ENCODE measurements at regions not wholly inside any gene's neighbourhood (a gene's known extent, or its start where the extent isn't known, plus 50 kb on each side); places are given as distances from the start of the nearest gene placed in this dataset.

DNA sequence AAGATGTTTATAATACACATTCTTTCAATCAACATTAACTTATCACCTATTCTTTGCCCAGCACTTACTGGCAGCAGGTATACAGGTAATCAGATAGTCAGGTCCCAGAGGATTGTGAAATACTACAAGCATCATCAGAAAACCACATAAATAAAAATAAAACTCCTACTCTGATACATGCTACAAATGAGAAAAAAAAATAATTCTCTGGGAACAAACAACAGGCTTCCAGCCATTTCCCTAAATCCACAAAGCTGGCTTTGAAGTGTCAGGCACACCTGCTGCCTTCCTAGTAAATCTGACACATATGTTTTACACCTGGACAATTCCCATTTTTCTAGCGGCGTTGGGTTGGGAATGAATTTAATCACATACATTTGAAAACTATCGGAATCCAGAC is 384.5 kb upstream of the CDH4 start:
- no peak overlapping the region for H2AFZ ChIP-seq (ENCODE audit: low read length)
- no peak overlapping the region for H2BK5ac ChIP-seq (ENCODE audit: low read depth, low read length)
- no peak overlapping the region for H3K4me2 ChIP-seq (ENCODE audit: insufficient read depth in 1 of 2, low read depth in 2 of 2, low read length in 2 of 2)
- H3K18ac ChIP-seq (ENCODE audit: extremely low read depth, low read length), result no peak overlapping the region
- H2BK12ac ChIP-seq (ENCODE audit: low read depth, low read length), result no peak overlapping the region
- no peak overlapping the region for H2AK5ac ChIP-seq (ENCODE audit: low read depth, low read length)
- H4K5ac ChIP-seq (ENCODE audit: insufficient read length, low read depth, low read length), result no peak overlapping the region
- no peaks in the 10 kb centered on the region for H3K9me3 ChIP-seq (ENCODE audit: insufficient read depth in 2 of 2, low read depth in 1 of 2, low read length in 1 of 2)
- H3K4me1 ChIP-seq (replicated peaks in 1 of 4; ENCODE audit: control insufficient read depth in 3 of 4, insufficient read depth in 4 of 4, low read length in 3 of 4), result no peaks in the 10 kb centered on the region; a peak in 1 of 7 replicates
- H2BK20ac ChIP-seq (ENCODE audit: low read length), result no peak overlapping the region
- no peak overlapping the region for H3K4me3 ChIP-seq (ENCODE audit: extremely low read depth in 1 of 4, insufficient read depth in 2 of 4, low read depth in 3 of 4, low read length in 4 of 4)
- H3K27ac ChIP-seq (ENCODE audit: low read depth, low read length), result no peak overlapping the region
- peaks cover 0 to 1% (median 0%) of the 10 kb centered on the region in 4 experiments; a peak in 2 of 7 replicates for H3K27me3 ChIP-seq (replicated peaks in 1 of 4; ENCODE audit: control insufficient read depth in 3 of 4, extremely low read depth in 1 of 4, insufficient read depth in 3 of 4, low read length in 3 of 4)
- H3K36me3 ChIP-seq (ENCODE audit: control insufficient read depth in 2 of 4, insufficient read depth in 4 of 4, low read length in 3 of 4), result no peaks in the 10 kb centered on the region
- H3K4ac ChIP-seq (replicated peaks; ENCODE audit: insufficient read length, low read depth, low read length), result no peak overlapping the region
- no peak overlapping the region for H3K56ac ChIP-seq (replicated peaks; ENCODE audit: insufficient read length, low read depth, low read length)
- no peak overlapping the region for H2BK120ac ChIP-seq (replicated peaks; ENCODE audit: low read depth, low read length)
- no peak overlapping the region for H2BK15ac ChIP-seq (ENCODE audit: low read length)
- H3K79me1 ChIP-seq (ENCODE audit: low read depth, low read length), result no peaks in the 10 kb centered on the region
- peaks cover 0 to 2% of the 10 kb centered on the region in 2 experiments for H4K20me1 ChIP-seq (replicated peaks in 1 of 2; ENCODE audit: control insufficient read depth in 1 of 2, insufficient read depth in 2 of 2, low read length in 2 of 2)
- FAIRE-seq, result no peak
- ChIA-PET POLR2A (ENCODE audit: partially characterized antibody) (no interaction called here), CTCF (ENCODE audit: partially characterized antibody) (no interaction called here)
- H3K14ac ChIP-seq (ENCODE audit: insufficient read length), result no peak overlapping the region
- no peaks in the 10 kb centered on the region for H3K79me2 ChIP-seq (ENCODE audit: control insufficient read depth in 1 of 2, insufficient read depth in 2 of 2, low read length in 2 of 2)
- no peak for DNase-seq (ENCODE audit: low read depth in 1 of 2, low spot score in 2 of 2)
- H3K9ac ChIP-seq (replicated peaks in 1 of 4; ENCODE audit: extremely low read depth in 1 of 4, low read depth in 3 of 4, low read length in 3 of 4), result no peak overlapping the region
- H4K8ac ChIP-seq (ENCODE audit: extremely low read depth, insufficient read depth, low read length), result no peak overlapping the region
- no peak overlapping the region for H3K23ac ChIP-seq (ENCODE audit: insufficient read length)
- WGBS, 2 experiments (ENCODE audit: extremely low coverage in 1 of 2, insufficient coverage in 1 of 2, insufficient read length in 1 of 2, insufficient replicate concordance in 2 of 2, low coverage in 1 of 2, low lambda C conversion rate in 2 of 2, missing lambda C conversion rate in 1 of 2), result 89% methylated on average over 3 of the region's 3 CpGs; no CpG with 5 or more reads in 1 of the 2 experiments
- H3K23me2 ChIP-seq (ENCODE audit: low read depth, low read length), result peaks cover 1% of the 10 kb centered on the region; the same call in 1 of the 2 replicates
- no peak overlapping the region for H4K91ac ChIP-seq (replicated peaks; ENCODE audit: insufficient read length, low read length)
- no peak for TF ChIP-seq ZNF274 (IDR thresholded peaks at IDR 0.05; ENCODE audit: borderline replicate concordance, extremely low read depth, low read length)
- TF ChIP-seq MAFK (IDR thresholded peaks at IDR 0.05; ENCODE audit: low read depth, low read length), result no peak
- no peak for TF ChIP-seq SP2 (IDR thresholded peaks at IDR 0.05; ENCODE audit: low read length)
- TF ChIP-seq, protein P1, sequence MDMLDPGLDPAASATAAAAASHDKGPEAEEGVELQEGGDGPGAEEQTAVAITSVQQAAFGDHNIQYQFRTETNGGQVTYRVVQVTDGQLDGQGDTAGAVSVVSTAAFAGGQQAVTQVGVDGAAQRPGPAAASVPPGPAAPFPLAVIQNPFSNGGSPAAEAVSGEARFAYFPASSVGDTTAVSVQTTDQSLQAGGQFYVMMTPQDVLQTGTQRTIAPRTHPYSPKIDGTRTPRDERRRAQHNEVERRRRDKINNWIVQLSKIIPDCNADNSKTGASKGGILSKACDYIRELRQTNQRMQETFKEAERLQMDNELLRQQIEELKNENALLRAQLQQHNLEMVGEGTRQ (IDR thresholded peaks at IDR 0.05; ENCODE audit: low read length), result no peak
- TF ChIP-seq KDM4A (IDR thresholded peaks at IDR 0.05; ENCODE audit: low read depth, low read length, severe bottlenecking), result no peak
- TF ChIP-seq SRF (IDR thresholded peaks at IDR 0.05; ENCODE audit: low read depth, low read length), result no peak
- TF ChIP-seq EZH2 (IDR thresholded peaks at IDR 0.05; ENCODE audit: low read depth, low read length, severe bottlenecking), result no peak
- no peak for TF ChIP-seq BRCA1 (IDR thresholded peaks at IDR 0.05; ENCODE audit: low read depth, low read length)
- no peak for TF ChIP-seq NRF1 (IDR thresholded peaks at IDR 0.05; ENCODE audit: low read depth, low read length)
- no peak for TF ChIP-seq CTBP2 (IDR thresholded peaks at IDR 0.05; ENCODE audit: borderline replicate concordance, insufficient read depth, insufficient read length, low read length)
- no peak for TF ChIP-seq HDAC6 (IDR thresholded peaks at IDR 0.05; ENCODE audit: low read depth, low read length)
- TF ChIP-seq POU5F1 (IDR thresholded peaks at IDR 0.05; ENCODE audit: low read depth, low read length), result no peak
- TF ChIP-seq JUND (IDR thresholded peaks at IDR 0.05; ENCODE audit: low read length), result no peak
- TF ChIP-seq, protein P2, sequence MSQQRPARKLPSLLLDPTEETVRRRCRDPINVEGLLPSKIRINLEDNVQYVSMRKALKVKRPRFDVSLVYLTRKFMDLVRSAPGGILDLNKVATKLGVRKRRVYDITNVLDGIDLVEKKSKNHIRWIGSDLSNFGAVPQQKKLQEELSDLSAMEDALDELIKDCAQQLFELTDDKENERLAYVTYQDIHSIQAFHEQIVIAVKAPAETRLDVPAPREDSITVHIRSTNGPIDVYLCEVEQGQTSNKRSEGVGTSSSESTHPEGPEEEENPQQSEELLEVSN (IDR thresholded peaks at IDR 0.05), result no peak

All from H1 (cell line).